GM06990 (cell line): ENCODE measurements at regions not wholly inside any gene's neighbourhood (a gene's known extent, or its start where the extent isn't known, plus 50 kb on each side); places are given as distances from the start of the nearest gene placed in this dataset.

ENCODE experiments used
- DNase-seq: peaks from one replicate; pipeline ENCODE4 v3.0.0-alpha.2; 2011; ENCODE audit not compliant: insufficient read length; ENCODE audit errors: extremely low read depth
- H3K27me3 ChIP-seq: replicated peaks from 2 replicates; pipeline ENCODE4 v1.6.0; 2011; ENCODE audit warnings: low read length; ENCODE audit not compliant: control insufficient read depth, insufficient read depth
- H3K36me3 ChIP-seq: 2 replicates; pipeline ENCODE4 v1.5.1; 2011; ENCODE audit warnings: low read length; ENCODE audit not compliant: control insufficient read depth, insufficient read depth
- H3K4me3 ChIP-seq: replicated peaks from 2 replicates; pipeline ENCODE4 v1.5.1; 2011; ENCODE audit warnings: low read depth, mild to moderate bottlenecking, control low read depth, low read length
- CTCF ChIP-seq: IDR thresholded peaks from 2 replicates; pipeline ENCODE4 v1.5.1; 2011; ENCODE audit warnings: low read length, control low read depth, mild to moderate bottlenecking, inconsistent platforms; ENCODE audit not compliant: insufficient read depth, poor library complexity, severe bottlenecking

- TF ChIP-seq CTCF, result no peak
- H3K27me3 ChIP-seq, result no peaks in the 10 kb centered on the region; the same call in none of the 2 replicates
Observed at GRCh38 chr2:2806711-2807110, 475.6 kb upstream of the MYT1L start.

GRCh38 chr2:2805263-2805662, 474.2 kb upstream of the MYT1L start:
- Histone ChIP-seq H3K27me3 (no peaks in the 10 kb centered on the region; the same call in none of the 2 replicates), H3K36me3 (no peaks in the 10 kb centered on the region), H3K4me3 (no peak overlapping the region)
- TF ChIP-seq CTCF, result no peak
- DNase-seq, result no peak

More at GRCh38 chr2:2806711-2807110, 475.6 kb upstream of the MYT1L start:
- DNase-seq, result no peak
- no peaks in the 10 kb centered on the region for H3K36me3 ChIP-seq
- H3K4me3 ChIP-seq, result no peak overlapping the region

- TF ChIP-seq CTCF, result no peak
- Histone ChIP-seq H3K36me3 (no peaks in the 10 kb centered on the region), H3K27me3 (peaks cover 1% of the 10 kb centered on the region), H3K4me3 (no peak overlapping the region)
- no peak for DNase-seq
Observed at GRCh38 chr2:2804528-2804927, 473.5 kb upstream of the MYT1L start.

- no peak for DNase-seq
- no peak overlapping the region for H3K4me3 ChIP-seq
- no peaks in the 10 kb centered on the region for H3K36me3 ChIP-seq
- TF ChIP-seq CTCF, result no peak
- peaks cover 1% of the 10 kb centered on the region for H3K27me3 ChIP-seq
Observed at GRCh38 chr2:2801458-2801857, 470.4 kb upstream of the MYT1L start.

- Histone ChIP-seq H3K27me3 (peaks cover 1% of the 10 kb centered on the region), H3K4me3 (no peak overlapping the region), H3K36me3 (no peaks in the 10 kb centered on the region)
- no peak for DNase-seq
- TF ChIP-seq CTCF, result no peak
Observed at GRCh38 chr2:2800697-2801096, 469.6 kb upstream of the MYT1L start.

- no peak for DNase-seq
- Histone ChIP-seq H3K4me3 (no peak overlapping the region), H3K36me3 (no peaks in the 10 kb centered on the region), H3K27me3 (peaks cover 1% of the 10 kb centered on the region)
- no peak for TF ChIP-seq CTCF
Observed at GRCh38 chr2:2800001-2800400, 468.9 kb upstream of the MYT1L start.
